Activated CD8-positive, alpha-beta T cell treated with anti-CD3 and anti-CD28 coated beads, Interleukin-2, amount 10 ng/mL, durations not matched to agents 7 days and 5 days (primary cell): ENCODE measurements at regions not wholly inside any gene's neighbourhood (a gene's known extent, or its start where the extent isn't known, plus 50 kb on each side); places are given as distances from the start of the nearest gene placed in this dataset.
"Not testable (repeated sequence)": the region's sequence is repeated elsewhere in the genome, so short reads cannot be mapped to it uniquely, and the experiment has no call there.

ENCODE experiments used
- ATAC-seq: fragments of 150-1000 bp; cut with Tn5 transposase; one replicate; pipeline ENCODE4 v1.10.0; 2021; ENCODE audit warnings: moderate library complexity
- CTCF ChIA-PET: fragments of 350-600 bp; sonication (Branson Sonifier 250); formaldehyde crosslinking; loops from one replicate; lab custom pipeline; 2021; ENCODE audit warnings: antibody characterized with exemption; lab: Charles Lee
- POLR2A ChIA-PET: fragments of 350-600 bp; sonication (Branson Sonifier 250); formaldehyde crosslinking; loops from one replicate; lab custom pipeline; 2021; ENCODE audit warnings: antibody characterized with exemption; lab: Charles Lee
- DNase-seq: peaks from one replicate; pipeline ENCODE4 v3.0.0-alpha.2; 2020
- H3K27ac Mint-ChIP-seq: one replicate; pipeline ENCODE4 v1.8.0; 2021; ENCODE audit warnings: mild to moderate bottlenecking, mixed read lengths
- H3K27me3 Mint-ChIP-seq: one replicate; pipeline ENCODE4 v1.8.0; 2021; ENCODE audit warnings: low read depth, mixed read lengths
- H3K36me3 Mint-ChIP-seq: one replicate; pipeline ENCODE4 v1.8.0; 2021; ENCODE audit warnings: low read depth, mixed read lengths
- H3K4me1 Mint-ChIP-seq: one replicate; pipeline ENCODE4 v1.8.0; 2021; ENCODE audit warnings: low read depth, mixed read lengths
- H3K4me3 Mint-ChIP-seq: one replicate; pipeline ENCODE4 v1.8.0; 2021; ENCODE audit warnings: mild to moderate bottlenecking, mixed read lengths
- H3K9me3 Mint-ChIP-seq: one replicate; pipeline ENCODE4 v1.8.0; 2022; ENCODE audit warnings: mixed read lengths; ENCODE audit not compliant: insufficient read depth

- Mint-ChIP-seq H3K9me3 (peaks cover 21% of the 10 kb centered on the region), H3K36me3 (no peaks in the 10 kb centered on the region), H3K4me1 (no peaks in the 10 kb centered on the region), H3K27ac (no peak overlapping the region), H3K27me3 (no peaks in the 10 kb centered on the region), H3K4me3 (no peak overlapping the region)
- ChIA-PET POLR2A (no interaction called here), CTCF (no interaction called here)
- DNase-seq (no peak), ATAC-seq (no peak)
Observed at GRCh38 chr6:103820148-103820547, 1039.6 kb downstream of the HACE1 start.

GRCh38 chr6:103819509-103819908 is 1040.2 kb downstream of the HACE1 start:
- Mint-ChIP-seq H3K27me3 (no peaks in the 10 kb centered on the region), H3K36me3 (no peaks in the 10 kb centered on the region), H3K4me3 (no peak overlapping the region), H3K9me3 (peaks cover 21% of the 10 kb centered on the region), H3K4me1 (no peaks in the 10 kb centered on the region), H3K27ac (no peak overlapping the region)
- ChIA-PET POLR2A (no interaction called here), CTCF (no interaction called here)
- ATAC-seq (no peak), DNase-seq (no peak)

GRCh38 chr6:103812970-103813369 is 1046.7 kb downstream of the HACE1 start:
- DNase-seq = no peak
- Mint-ChIP-seq H3K4me1 (no peaks in the 10 kb centered on the region), H3K36me3 (no peaks in the 10 kb centered on the region), H3K4me3 (no peak overlapping the region), H3K9me3 (no peaks in the 10 kb centered on the region), H3K27ac (no peak overlapping the region), H3K27me3 (no peaks in the 10 kb centered on the region)
- CTCF ChIA-PET = no interaction called here
- POLR2A ChIA-PET = no interaction called here
- ATAC-seq = no peak

- H3K36me3 Mint-ChIP-seq, POLR2A ChIA-PET, H3K9me3 Mint-ChIP-seq, ATAC-seq, H3K4me1 Mint-ChIP-seq, H3K4me3 Mint-ChIP-seq, H3K27ac Mint-ChIP-seq, DNase-seq, CTCF ChIA-PET, H3K27me3 Mint-ChIP-seq: not testable (repeated sequence)
Observed at GRCh38 chr6:103801901-103802479, 1057.7 kb downstream of the HACE1 start.

GRCh38 chr6:103799971-103800670 is 1059.6 kb downstream of the HACE1 start:
- CTCF ChIA-PET = no interaction called here
- Mint-ChIP-seq H3K27ac (no peak overlapping the region), H3K4me3 (no peak overlapping the region), H3K27me3 (no peaks in the 10 kb centered on the region), H3K9me3 (peaks cover 5% of the 10 kb centered on the region), H3K4me1 (no peaks in the 10 kb centered on the region), H3K36me3 (no peaks in the 10 kb centered on the region)
- DNase-seq (no peak), ATAC-seq (no peak)
- POLR2A ChIA-PET = no interaction called here

GRCh38 chr6:103798166-103798565 is 1061.6 kb downstream of the HACE1 start:
- ChIA-PET POLR2A (no interaction called here), CTCF (no interaction called here)
- no peaks in the 10 kb centered on the region for H3K27me3 Mint-ChIP-seq
- H3K36me3 Mint-ChIP-seq = no peaks in the 10 kb centered on the region
- H3K4me1 Mint-ChIP-seq = no peaks in the 10 kb centered on the region
- ATAC-seq (no peak), DNase-seq (no peak)
- H3K9me3 Mint-ChIP-seq = peaks cover 3% of the 10 kb centered on the region
- H3K27ac Mint-ChIP-seq = no peak overlapping the region
- no peak overlapping the region for H3K4me3 Mint-ChIP-seq

- ATAC-seq (no peak), DNase-seq (no peak)
- ChIA-PET POLR2A (no interaction called here), CTCF (no interaction called here)
- Mint-ChIP-seq H3K36me3 (no peaks in the 10 kb centered on the region), H3K27me3 (no peaks in the 10 kb centered on the region), H3K4me1 (no peaks in the 10 kb centered on the region), H3K9me3 (no peaks in the 10 kb centered on the region), H3K27ac (no peak overlapping the region), H3K4me3 (no peak overlapping the region)
Observed at GRCh38 chr6:103797738-103798137, 1062.0 kb downstream of the HACE1 start.

- Mint-ChIP-seq H3K27ac (no peak overlapping the region), H3K9me3 (no peaks in the 10 kb centered on the region)
- CTCF ChIA-PET = no interaction called here
Observed at GRCh38 chr6:103791458-103791857, 1068.3 kb downstream of the HACE1 start.

GRCh38 chr6:103784117-103784516 is 1075.6 kb downstream of the HACE1 start:
- no peaks in the 10 kb centered on the region for H3K27me3 Mint-ChIP-seq
- H3K4me1 Mint-ChIP-seq = no peaks in the 10 kb centered on the region
- ChIA-PET POLR2A (no interaction called here), CTCF (no interaction called here)
- no peak overlapping the region for H3K27ac Mint-ChIP-seq
- H3K4me3 Mint-ChIP-seq = no peak overlapping the region
- ATAC-seq = no peak
- no peak for DNase-seq
- no peaks in the 10 kb centered on the region for H3K36me3 Mint-ChIP-seq
- H3K9me3 Mint-ChIP-seq = no peaks in the 10 kb centered on the region

More at GRCh38 chr6:103791458-103791857, 1068.3 kb downstream of the HACE1 start:
- POLR2A ChIA-PET = no interaction called here
- Mint-ChIP-seq H3K4me3 (no peak overlapping the region), H3K4me1 (no peaks in the 10 kb centered on the region), H3K36me3 (no peaks in the 10 kb centered on the region), H3K27me3 (no peaks in the 10 kb centered on the region)
- no peak for DNase-seq
- no peak for ATAC-seq

- no peaks in the 10 kb centered on the region for H3K4me1 Mint-ChIP-seq
- CTCF ChIA-PET = no interaction called here
- POLR2A ChIA-PET = no interaction called here
Observed at GRCh38 chr6:103783329-103783728, 1076.4 kb downstream of the HACE1 start.

GRCh38 chr6:103769431-103769830 is 1090.3 kb downstream of the HACE1 start:
- Mint-ChIP-seq H3K36me3 (no peaks in the 10 kb centered on the region), H3K4me1 (no peaks in the 10 kb centered on the region), H3K27ac (no peak overlapping the region), H3K4me3 (no peak overlapping the region), H3K27me3 (no peaks in the 10 kb centered on the region), H3K9me3 (no peaks in the 10 kb centered on the region)
- DNase-seq (no peak), ATAC-seq (no peak)
- ChIA-PET POLR2A (no interaction called here), CTCF (no interaction called here)

More at GRCh38 chr6:103783329-103783728, 1076.4 kb downstream of the HACE1 start:
- ATAC-seq (no peak), DNase-seq (no peak)
- Mint-ChIP-seq H3K27ac (no peak overlapping the region), H3K36me3 (no peaks in the 10 kb centered on the region), H3K9me3 (no peaks in the 10 kb centered on the region), H3K4me3 (no peak overlapping the region), H3K27me3 (no peaks in the 10 kb centered on the region)

- no peak overlapping the region for H3K27ac Mint-ChIP-seq
Observed at GRCh38 chr6:103750603-103751002, 1109.1 kb downstream of the HACE1 start.

More at GRCh38 chr6:103750603-103751002, 1109.1 kb downstream of the HACE1 start:
- POLR2A ChIA-PET = no interaction called here
- Mint-ChIP-seq H3K27me3 (no peaks in the 10 kb centered on the region), H3K4me3 (no peak overlapping the region), H3K4me1 (no peaks in the 10 kb centered on the region), H3K9me3 (peaks cover 5% of the 10 kb centered on the region), H3K36me3 (no peaks in the 10 kb centered on the region)
- ATAC-seq = no peak
- CTCF ChIA-PET = no interaction called here
- no peak for DNase-seq
